ENCODE measurements at regions not wholly inside any gene's neighbourhood (a gene's known extent, or its start where the extent isn't known, plus 50 kb on each side); places are given as distances from the start of the nearest gene placed in this dataset.

- no peak for TF ChIP-seq POLR2AphosphoS5 (IDR thresholded peaks at IDR 0.05)
- no peak for TF ChIP-seq POLR2A (IDR thresholded peaks at IDR 0.05)
- no peak for TF ChIP-seq CTCF (IDR thresholded peaks at IDR 0.05)
- no peak for TF ChIP-seq EP300 (IDR thresholded peaks at IDR 0.05)
These were observed 517.0 kb upstream of the NRSN1 start for GRCh38 chr6:23608931-23609435.
